GM19238 (cell line): ENCODE measurements at regions not wholly inside any gene's neighbourhood (a gene's known extent, or its start where the extent isn't known, plus 50 kb on each side); places are given as distances from the start of the nearest gene placed in this dataset.

ENCODE experiments used
- DNase-seq: peaks from one replicate; pipeline ENCODE4 v3.0.0; 2011; ENCODE audit warnings: low spot score; ENCODE audit not compliant: insufficient read length

DNA sequence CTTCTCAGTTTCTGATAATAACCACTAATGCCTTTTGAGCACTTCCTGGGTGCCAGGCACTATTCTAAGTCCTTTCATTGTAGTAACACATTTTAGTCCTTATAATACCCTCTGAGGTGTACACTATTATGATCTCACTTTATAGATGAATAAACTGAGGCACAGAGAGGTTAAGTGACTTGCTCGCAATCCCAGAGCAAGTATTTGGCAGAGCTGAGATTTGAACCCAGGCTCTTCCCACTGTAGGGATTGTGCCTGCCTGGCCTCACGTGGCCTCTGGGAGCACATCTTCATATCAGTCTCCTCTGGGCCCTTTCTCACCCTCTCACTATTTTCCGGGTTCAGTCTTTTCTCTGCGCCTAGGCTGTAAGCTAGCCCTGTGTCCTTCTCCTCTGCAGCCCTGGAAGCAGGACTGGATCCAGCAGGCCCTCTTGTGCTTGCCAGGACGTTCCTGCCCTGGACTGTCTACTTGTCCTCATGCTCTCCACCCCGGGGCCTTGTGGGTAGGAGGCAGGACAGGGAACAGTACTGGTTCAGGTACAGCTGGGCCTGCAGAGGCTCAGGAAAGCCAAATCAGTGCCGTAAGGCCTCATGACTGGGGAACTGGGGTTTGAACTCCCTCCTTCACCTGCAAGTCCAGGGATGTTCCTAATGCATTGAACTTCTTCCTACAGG, 139.6 kb downstream of the VEGFA start:
- DNase-seq: no peak

DNA sequence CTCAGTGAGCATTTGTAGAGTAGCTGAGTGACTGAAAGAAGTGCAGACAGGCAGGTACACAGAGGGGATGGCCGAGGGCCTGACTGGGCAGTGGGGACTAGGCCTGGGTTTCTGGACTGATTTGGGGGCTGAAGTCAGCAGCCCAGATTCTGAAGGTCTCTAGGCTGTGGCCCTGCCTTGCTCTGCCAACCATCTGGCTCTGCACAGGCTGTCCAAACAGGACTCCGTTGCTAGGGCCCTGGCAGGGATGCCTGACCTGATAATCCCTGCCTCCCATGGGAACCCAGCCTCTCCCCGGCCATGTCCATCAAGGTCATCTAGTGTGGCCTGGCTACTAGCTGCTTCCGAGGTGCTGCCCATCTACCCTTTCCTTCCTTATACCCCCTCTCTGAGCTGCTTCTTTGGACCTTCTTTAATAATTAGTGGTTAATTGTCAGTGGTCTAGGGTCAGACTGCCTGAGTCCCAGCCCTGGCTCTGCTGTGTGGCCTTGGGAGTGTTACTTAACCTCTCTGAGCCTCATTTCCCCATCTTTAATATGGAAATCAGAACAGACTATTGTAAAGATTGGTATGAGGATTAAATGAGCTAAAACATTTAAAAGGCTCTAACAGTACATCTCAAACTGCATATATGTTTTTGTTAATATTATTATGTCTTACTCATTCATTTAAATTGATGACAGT, 137.9 kb downstream of the VEGFA start:
- no peak for DNase-seq

DNA sequence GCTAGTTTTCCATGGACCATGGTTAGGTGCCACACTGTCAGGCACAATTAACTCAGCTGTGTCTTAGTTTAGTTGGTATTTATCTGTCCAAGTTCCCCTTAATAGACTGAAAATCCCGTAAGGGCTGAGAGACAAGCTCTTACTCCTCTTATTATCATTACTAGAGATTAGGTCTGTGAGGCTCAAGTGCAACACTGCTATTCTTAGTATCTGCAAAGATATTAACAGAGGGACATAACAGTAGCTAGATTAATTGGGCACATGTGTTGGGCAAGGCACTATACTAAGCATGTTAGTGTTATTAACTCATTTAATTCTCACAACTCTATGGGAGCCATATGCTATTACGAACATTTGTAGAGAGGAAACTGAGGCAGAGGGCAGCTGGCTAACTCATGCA, 137.3 kb downstream of the VEGFA start:
- no peak for DNase-seq

DNA sequence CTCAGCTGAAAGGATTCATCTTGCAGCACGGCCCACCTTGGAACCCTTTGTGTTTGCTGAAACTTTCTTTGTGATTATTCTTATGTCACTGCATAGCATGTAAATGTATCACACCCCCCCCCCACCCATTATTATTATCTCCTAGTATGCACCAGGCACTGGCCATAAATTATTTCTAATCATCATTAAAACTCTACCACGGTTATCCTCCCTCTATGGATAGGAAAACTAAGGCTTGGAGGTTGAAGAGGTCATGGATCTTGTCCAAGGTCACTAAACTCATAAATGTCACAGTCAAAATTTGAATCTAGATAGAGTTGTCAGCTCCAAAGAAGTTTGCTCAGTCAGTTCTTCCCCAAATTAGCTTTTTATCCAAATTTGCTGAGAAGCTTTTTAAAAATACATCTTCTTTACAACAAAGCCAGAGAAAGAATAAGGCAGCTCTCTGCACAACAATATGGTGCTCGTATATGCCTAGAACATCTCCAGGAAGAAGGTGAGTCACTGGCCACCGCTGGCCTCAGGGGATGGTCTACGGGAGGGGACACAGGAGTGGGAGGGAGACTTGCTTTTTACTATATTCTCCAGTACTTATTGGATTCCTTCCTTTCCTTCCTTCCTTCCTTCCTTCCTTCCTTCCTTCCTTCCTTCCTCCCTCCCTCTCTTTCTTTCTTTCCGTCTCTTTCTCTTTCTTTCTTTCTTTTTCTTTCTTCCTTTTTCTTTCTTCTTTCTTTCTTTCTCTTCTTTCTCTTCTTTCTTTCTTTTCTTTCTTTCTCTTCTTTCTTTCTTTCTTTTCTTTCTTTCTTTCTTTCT, 134.5 kb downstream of the VEGFA start:
- no peak for DNase-seq

DNA sequence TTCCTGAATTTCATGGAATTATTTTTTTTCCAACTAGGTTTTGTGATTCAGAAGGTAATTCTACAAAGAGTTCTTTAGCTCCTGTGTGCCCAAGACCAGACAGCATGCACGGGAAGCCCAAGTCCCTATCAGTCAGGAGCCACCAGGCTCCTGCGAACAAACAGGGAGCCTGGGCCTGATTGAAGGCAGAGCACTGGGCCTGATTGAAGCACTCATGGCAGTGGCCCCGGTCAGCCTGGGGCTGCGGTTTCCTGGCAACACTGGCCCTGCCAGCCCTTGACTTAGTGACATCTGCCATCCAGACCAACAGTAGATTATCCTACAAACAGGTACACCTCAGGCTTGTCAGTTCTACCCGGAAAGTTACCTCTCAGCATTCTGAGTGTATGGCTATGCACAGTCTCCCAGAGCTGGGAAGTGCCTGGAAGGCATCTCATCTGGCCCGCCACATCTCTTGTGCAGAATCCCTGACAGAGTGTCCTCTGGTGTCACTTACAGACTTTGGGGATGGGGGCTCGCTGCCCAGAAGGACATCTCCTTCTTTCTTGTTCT, 133.8 kb downstream of the VEGFA start:
- DNase-seq: no peak

DNA sequence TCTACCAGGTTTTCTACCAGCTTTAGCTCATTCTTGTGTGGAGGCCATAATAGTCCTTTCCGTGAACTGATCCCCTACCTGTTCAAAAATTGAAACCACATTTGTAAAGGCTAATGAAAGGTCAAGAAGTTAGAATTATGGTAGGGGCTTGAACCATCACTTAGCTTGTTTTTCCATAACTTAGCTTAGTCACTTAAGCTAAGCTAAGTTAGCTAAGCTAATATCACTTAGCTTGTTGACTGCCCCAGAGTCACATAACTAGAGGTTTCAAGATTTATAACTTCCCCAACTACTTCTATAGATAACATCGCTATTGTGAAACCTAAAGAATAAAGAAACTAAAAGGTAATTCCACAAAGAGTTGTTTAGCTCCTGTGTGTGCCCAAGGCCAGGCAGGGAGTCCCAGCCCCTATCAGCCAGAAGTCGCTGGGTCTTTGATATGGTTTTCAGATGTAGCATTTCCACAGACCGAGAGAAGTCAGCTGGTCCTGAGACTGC, 131.8 kb downstream of the VEGFA start:
- no peak for DNase-seq

DNA sequence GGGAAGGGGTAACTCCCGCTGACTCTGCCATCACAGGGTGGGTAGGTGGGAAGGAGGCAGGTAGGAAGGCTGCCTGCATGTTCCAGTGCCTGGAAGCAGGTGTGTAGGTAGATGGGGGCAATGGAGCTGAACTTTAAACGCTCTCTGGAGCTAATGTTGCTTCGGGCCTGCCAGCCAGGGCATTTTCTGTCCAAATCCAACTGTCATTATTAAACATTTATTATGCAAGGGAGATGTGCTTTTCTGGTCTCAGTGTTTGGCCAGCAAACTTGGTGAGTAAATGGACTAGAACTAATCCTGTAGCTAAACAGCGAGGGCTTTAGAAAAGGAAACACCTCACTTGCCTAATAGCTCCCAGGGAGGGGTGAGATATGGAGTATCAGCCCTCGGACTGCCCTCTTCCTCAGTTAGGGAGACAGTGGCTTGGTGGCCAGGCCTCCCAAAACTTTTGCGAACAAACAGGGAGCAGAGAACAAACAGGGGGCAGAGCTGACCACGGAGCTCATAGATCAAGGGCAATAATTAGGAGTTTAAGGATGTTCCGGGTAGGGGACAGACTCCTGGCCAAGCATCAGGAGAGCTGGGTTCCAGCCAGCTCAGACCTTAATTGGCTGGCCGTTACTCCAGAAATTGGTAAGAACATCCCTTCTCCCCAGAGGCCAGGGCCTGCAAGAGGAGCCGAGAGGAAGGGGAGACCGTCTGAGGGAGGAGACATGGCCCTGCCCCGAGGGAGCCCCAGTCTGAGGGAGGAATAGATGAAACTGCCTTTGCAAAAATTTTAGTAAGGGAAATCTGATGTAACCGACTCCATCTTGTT, 131.1 kb downstream of the VEGFA start:
- no peak for DNase-seq

DNA sequence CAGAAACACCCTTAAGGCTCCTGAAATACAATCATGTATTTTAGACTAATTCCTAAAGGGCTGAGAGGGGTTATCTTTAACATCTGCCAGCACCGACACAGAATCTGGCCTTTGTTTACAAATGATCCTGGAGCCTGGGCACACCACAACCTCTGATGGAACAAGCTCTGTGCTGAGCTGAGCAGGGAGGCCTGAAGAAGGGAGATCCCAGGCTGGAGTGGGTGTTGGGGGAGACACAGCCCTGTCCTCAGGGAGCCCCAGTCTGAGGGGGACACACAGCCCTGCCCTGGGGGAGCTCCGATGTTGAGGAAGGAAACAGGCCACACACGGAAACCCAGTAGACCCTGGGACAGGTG, 130.5 kb downstream of the VEGFA start:
- no peak for DNase-seq

DNA sequence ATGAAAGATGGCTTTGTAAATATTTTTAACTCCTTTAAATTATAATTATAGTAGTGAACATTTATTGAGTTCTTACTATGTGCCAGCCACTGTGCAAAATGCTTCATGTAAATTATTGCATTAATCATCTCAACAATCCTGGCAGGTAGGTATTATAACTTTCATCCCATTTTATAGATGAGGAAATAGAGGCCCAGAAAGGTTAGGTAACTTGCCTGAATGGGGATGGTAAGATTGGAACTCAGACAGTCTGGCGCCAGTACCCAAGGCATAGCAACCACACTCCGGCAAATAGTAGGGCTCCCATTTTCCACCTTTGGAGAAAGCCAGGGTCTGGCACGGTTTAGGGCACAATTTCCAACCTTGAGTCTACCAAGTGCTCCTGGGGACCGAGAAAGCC, 129.8 kb downstream of the VEGFA start:
- DNase-seq: no peak

DNA sequence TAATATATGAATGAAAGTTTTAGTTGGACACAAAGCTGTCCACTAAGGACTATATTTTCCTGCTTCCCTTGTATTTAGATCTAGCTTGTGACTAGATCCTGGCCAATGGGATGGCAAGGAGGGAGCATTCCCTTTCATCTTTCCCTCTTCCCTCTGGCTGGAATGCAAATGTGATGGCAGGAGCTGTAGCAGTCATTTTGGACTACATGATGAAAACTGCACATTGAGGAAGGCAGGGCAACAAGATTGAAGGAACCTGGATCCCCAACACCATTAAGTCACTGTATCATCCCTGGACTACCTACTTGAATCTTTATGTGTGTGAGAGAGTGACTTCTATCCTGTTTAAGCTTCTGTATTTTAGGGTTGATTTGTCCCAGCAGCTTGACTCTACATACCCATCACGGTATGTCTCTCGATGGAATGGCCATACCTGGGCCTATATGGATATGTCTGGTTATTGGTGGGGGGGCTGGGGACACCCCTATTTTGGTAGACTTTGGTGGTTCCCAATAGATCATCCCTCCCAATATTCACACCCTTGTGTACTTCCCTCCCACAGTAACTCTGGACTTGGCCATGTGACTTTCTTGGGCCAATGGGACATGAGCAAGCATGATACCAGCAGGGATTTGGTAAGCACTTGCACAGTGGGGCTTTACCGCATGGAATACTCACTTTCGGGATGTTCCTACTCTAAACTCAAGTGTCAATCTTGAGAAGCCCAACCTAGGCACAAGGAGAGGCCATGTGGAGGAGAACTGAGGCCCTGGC, 128.5 kb downstream of the VEGFA start:
- no peak for DNase-seq

DNA sequence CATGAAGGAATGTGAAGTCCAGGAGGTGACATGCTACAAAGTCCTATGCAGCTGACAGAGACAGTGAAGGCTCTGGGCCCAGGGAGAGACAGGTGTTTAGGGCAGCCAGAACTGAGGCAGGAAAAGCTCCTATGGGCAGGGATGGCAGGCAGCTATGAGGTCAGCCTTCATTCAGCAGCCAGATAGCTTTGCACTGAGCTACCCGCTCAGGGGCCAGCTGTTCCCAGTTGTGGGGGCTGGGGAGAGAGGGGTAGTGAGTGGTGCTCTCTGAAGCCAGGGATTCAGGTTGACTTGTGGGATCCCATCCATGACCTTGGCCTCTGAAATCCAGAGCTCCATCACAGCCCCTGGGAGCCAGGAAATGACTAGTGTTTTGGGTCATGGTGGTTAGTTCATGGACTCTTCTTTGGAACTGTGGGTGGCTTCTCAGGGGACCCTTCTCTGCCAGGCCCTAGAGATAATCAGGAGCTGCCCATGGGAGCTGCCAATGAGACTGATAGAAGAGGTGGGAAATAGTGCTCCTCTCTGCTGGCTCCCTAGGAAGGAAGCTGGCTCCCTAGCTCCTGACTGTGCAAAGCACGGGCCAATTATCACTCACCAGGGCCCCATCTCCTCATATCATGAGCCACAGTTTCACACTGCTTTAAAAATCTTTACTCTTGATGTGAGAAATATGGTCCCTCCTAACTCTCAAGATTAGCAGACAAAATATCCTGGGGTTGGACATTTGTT, 127.7 kb downstream of the VEGFA start:
- no peak for DNase-seq

DNA sequence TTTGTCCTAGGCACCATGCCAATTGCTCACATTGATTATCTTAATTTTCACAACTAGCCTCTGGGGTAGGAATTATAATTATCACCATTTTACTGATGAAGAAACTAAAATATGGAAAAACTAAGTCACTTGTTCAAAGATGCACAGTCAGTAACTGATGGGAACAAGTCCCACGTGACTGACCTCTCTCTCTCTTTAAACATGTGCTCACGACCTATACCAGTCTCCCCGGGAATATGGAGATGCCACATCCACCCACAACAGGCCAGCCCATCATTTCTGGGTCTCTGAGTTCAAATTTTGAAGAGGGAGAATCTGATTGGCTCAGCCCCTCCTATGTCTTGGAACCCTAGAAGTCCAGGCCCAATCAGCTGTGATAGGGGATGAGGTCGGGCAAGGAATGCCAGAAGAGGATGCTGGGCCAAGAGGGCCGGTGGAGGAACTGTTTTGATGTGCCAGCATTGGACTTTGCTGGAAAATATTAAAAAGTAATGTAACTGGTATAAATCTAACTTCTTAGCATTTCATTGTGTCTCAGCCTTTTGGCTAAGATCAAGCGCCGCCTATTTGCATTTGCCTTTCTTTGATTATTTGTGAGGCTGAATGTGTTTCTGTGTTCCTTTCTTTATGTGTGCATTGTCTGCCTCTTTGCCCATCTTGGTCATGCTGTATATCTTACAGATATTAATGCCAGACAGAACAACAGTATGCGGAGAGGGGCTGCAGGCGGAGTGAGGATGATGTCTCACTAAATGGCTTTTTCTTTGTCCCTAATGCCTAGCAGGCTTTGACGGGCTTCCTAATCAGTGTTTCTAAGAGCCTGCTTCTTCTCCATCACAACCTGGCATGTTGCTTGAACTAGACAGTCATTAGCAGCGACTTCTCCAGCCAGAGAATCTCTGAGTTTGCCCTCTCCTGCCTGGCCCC, 126.6 kb downstream of the VEGFA start:
- no peak for DNase-seq

DNA sequence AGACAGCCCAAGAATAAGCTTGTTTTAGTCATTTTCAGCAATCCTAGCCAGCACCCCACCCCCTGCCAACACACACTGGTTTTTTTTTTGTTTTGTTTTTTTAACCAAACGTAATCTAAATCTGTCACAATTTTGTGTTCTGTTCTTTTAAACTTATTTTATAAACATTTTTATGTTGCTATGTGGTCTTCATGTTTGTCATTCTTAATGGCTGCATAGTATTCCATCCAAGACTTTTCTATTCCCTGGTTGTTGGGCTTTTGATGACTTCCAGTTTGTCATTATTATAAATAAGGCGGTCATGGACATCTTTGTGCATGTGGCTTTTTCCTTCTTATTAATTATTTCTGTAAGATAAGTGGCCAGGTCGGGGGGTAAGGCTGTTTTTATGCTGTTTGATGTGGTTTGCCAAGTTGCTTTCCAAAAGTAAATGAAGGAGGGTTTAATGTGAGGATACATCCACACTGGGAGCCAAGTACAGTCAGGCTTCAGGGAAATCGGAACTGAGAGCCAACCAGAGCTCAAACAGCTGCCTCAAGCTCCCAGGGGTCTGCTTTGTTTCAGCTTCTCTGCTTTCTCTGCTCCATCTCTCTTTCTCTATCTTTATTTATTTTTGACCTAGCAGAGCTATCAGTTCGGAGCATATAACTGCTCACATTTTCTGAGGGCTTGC, 125.8 kb downstream of the VEGFA start:
- DNase-seq: no peak

DNA sequence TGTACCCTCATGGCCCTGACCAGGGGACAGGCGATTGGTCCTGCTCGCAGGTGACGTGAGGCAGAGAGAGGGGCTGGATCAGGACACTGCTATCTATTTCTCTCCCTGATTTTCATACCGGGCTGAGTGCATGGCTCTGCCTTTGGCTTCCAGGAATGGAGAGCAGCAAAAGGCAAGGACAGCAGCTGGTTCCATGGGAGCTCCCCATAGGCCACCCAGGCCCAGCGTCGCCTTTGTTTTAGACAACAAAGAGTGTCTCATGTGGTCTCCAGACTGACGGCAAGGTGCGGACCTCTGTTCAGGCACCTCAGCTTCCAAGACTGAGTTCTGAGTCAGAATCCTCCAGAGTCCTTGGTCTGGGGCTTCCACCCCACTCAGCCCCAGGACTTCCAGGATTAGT, 123.1 kb downstream of the VEGFA start:
- DNase-seq: no peak

DNA sequence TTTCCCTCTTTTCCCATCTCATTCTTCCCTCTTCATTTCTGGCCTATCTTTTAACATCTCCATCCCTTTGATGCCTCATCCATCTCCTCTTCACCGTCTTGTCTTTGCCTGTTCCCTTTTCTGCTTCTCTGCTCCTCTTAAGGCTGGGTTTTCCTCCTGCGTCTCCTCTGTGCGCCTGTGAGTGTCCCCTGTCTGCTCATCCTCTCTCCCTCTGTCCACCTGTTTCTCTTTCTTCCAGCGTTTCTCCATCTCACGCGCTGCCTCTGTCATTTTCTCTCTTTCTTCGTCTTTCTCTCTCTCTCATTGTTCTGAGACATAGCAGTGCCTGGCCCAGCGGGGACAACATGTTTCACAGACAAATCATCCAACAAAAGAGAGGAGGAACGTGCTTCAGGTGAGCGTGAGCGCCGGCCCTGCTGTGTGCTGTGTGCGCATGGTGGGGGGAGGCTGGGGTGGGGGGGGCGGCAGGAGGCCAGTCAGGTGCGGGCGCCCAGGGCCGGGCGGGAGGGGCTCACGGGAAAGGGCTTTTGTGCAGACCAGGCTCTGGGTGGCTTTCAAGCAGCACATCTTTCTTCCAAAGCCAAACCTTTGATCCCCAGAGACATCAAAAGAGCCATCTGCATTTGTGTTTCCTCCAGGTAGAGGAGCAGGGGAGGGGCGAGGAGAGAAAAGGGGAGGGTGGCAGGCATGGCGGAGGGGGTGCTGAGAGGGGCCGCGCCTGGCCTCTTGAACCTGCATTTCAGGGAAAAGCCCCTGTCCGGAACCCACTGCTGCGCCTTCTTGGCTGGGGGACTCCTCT, 121.3 kb downstream of the VEGFA start:
- DNase-seq: no peak

DNA sequence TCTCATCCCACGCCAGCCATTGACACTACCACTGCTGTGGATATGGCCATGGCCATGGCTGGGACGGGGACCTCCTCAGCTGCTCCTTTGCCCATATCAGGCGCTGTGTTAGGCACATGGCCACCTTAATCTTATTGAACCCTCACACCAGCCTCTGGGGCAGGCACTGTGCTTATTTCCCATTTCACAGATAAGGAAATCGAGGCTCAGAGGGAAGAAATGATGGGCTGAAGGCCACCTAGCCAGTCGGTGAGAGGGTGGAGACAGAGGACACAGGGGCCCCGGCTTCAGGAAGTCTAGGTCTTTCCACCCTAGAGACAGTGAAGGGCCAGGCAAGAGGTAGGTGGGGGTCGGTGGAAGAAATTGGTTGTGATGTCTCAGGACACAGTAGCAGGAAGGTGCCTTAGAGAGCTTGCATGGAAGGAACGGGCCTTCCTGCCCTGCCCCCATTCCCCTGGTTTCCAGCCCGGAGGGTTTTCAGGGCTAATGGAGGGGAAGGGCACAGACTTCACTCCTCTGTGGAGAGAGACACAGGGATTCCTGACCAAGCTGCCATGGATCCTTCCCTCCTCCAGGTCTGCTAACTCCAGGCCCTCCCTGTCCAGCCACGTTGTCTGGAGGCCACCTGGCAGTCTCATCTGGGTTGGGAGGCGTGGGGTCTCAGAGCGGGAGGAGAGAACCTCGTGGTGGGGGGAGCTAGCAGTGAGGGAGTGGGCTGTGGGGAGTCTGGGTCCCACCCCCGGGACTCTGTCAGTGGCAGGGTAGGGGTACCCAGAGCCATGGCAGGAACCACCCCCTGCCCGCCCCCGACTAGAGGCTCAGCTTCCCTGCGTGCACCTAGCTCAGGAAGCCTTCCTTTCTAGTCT, 120.4 kb downstream of the VEGFA start:
- DNase-seq: no peak
